ENCODE measurements at regions not wholly inside any gene's neighbourhood (a gene's known extent, or its start where the extent isn't known, plus 50 kb on each side); places are given as distances from the start of the nearest gene placed in this dataset.

GRCh38 chr6:6758915-6759654 is 170.6 kb downstream of the LY86 start:
- WGBS (ENCODE audit: low lambda C conversion rate): 48% methylated on average over 19 of the region's 22 CpGs
- POLR2A ChIA-PET: no interaction called here
- TF ChIP-seq RAD21 (IDR thresholded peaks at IDR 0.05; ENCODE audit: low read length) (peak; percentile 34; the same call in 1 of the 2 replicates), SMC3 (IDR thresholded peaks at IDR 0.05; ENCODE audit: low read depth, low read length) (peak; percentile 35; the same call in 1 of the 2 replicates), CTCF (IDR thresholded peaks at IDR 0.05) (peak; percentile 41), MEF2A (IDR thresholded peaks at IDR 0.05; ENCODE audit: borderline replicate concordance, low read depth) (no peak)

DNA sequence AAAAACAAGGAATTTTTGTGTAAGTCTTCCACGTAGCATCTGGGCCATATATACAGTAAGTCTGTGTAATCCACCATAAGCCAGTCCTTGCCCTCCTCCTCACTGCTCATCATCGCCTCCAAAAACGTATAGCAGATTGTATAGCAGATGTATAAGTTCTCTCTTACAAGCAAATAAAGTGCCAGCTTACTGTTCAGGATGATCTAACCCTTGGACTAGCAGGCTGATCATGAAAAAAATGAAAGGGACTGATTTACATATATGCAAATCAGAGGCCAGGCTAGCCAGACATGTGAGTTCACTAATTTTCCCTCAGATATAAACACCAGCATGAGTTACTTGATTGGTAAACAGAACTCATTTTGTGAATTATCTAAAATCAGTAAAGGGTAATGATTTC is 171.5 kb downstream of the LY86 start:
- H3K9me3 ChIP-seq: no peaks in the 10 kb centered on the region
- H3K27me3 ChIP-seq (ENCODE audit: insufficient read depth): no peaks in the 10 kb centered on the region
- no peaks in the 10 kb centered on the region for H4K20me1 ChIP-seq (ENCODE audit: insufficient read depth)
- no peaks in the 10 kb centered on the region for H3K36me3 ChIP-seq (replicated peaks in 1 of 2; ENCODE audit: control insufficient read depth in 1 of 2, insufficient read depth in 2 of 2, low read length in 1 of 2)
- POLR2A ChIA-PET: no interaction called here
- TF ChIP-seq CHD2 (IDR thresholded peaks at IDR 0.05; ENCODE audit: low read length, partially characterized antibody) (no peak), NRF1 (IDR thresholded peaks at IDR 0.05; ENCODE audit: low read depth, low read length) (no peak), FOXJ3 (CRISPR knock-in tag; IDR thresholded peaks at IDR 0.05) (no peak), FOXM1 (IDR thresholded peaks at IDR 0.05; ENCODE audit: low read depth) (no peak), SMC3 (IDR thresholded peaks at IDR 0.05; ENCODE audit: low read depth, low read length) (no peak), TEAD4 (IDR thresholded peaks at IDR 0.05; ENCODE audit: borderline replicate concordance, insufficient read depth) (no peak), POLR2AphosphoS5 (IDR thresholded peaks at IDR 0.05; ENCODE audit: low read depth, low read length) (no peak), SIN3A (IDR thresholded peaks at IDR 0.05; ENCODE audit: borderline replicate concordance, low read depth, low read length) (no peak), RCOR1 (IDR thresholded peaks at IDR 0.05; ENCODE audit: low read length) (no peak), EZH2phosphoT487 (IDR thresholded peaks at IDR 0.05; ENCODE audit: borderline replicate concordance, low read depth) (no peak), TAF1 (IDR thresholded peaks at IDR 0.05; ENCODE audit: borderline replicate concordance, low read depth, low read length) (no peak), TCF12 (IDR thresholded peaks at IDR 0.05) (no peak), RXRA (IDR thresholded peaks at IDR 0.05; ENCODE audit: borderline replicate concordance, low read depth) (no peak), RFX5 (IDR thresholded peaks at IDR 0.05; ENCODE audit: low read length) (no peak), ZBTB33 (IDR thresholded peaks at IDR 0.05; ENCODE audit: borderline replicate concordance, low read depth) (no peak), FOSL2 (IDR thresholded peaks at IDR 0.05; ENCODE audit: borderline replicate concordance, low read depth) (no peak), GABPA (IDR thresholded peaks at IDR 0.05; ENCODE audit: low read depth) (no peak), USF1 (IDR thresholded peaks at IDR 0.05; ENCODE audit: borderline replicate concordance, low read depth) (no peak), GATA2 (CRISPR knock-in tag; IDR thresholded peaks at IDR 0.05) (no peak)
- TF ChIP-seq, protein P1, sequence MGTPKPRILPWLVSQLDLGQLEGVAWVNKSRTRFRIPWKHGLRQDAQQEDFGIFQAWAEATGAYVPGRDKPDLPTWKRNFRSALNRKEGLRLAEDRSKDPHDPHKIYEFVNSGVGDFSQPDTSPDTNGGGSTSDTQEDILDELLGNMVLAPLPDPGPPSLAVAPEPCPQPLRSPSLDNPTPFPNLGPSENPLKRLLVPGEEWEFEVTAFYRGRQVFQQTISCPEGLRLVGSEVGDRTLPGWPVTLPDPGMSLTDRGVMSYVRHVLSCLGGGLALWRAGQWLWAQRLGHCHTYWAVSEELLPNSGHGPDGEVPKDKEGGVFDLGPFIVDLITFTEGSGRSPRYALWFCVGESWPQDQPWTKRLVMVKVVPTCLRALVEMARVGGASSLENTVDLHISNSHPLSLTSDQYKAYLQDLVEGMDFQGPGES (IDR thresholded peaks at IDR 0.05; ENCODE audit: low read depth, low read length): no peak
- H3K4me2 ChIP-seq: no peak overlapping the region
- CTCF ChIA-PET: interaction anchor here (1.9 kb wide), 1 partner anchor 84 kb away, joined by 5 read pairs; no protein-coding TSS in a partner anchor
- no peak overlapping the region for H2AFZ ChIP-seq (ENCODE audit: low read depth)
- WGBS (ENCODE audit: low lambda C conversion rate): 46% methylated on average over 3 of the region's 3 CpGs
- no peak overlapping the region for H3K4me3 ChIP-seq (ENCODE audit: low read depth in 2 of 2, low read length in 1 of 2)
- H3K9me2 ChIP-seq: no peaks in the 10 kb centered on the region
- no peak for DNase-seq
- no peaks in the 10 kb centered on the region for H3K79me2 ChIP-seq (ENCODE audit: insufficient read depth)
- no peaks in the 10 kb centered on the region for H3F3A ChIP-seq (replicated peaks; ENCODE audit: insufficient read depth)
- no peaks in the 10 kb centered on the region for H3K4me1 ChIP-seq (ENCODE audit: control insufficient read depth in 1 of 2, insufficient read depth in 2 of 2, low read depth in 1 of 2, low read length in 1 of 2)
- H3K27ac ChIP-seq (ENCODE audit: low read depth in 2 of 2, low read length in 1 of 2): no peak overlapping the region
- H3K9ac ChIP-seq: no peak overlapping the region

More at GRCh38 chr6:6758915-6759654, 170.6 kb downstream of the LY86 start:
- Histone ChIP-seq H3K9ac (no peak overlapping the region), H3K27ac (ENCODE audit: low read depth in 2 of 2, low read length in 1 of 2) (no peak overlapping the region), H3K79me2 (ENCODE audit: insufficient read depth) (no peaks in the 10 kb centered on the region), H4K20me1 (ENCODE audit: insufficient read depth) (no peaks in the 10 kb centered on the region), H3K9me2 (no peaks in the 10 kb centered on the region), H3K9me3 (no peaks in the 10 kb centered on the region), H3K27me3 (ENCODE audit: insufficient read depth) (no peaks in the 10 kb centered on the region), H2AFZ (ENCODE audit: low read depth) (0 out of 2 replicates have a peak overlapping the region, but pooled peaks have one; percentile 11), H3K4me2 (no peak overlapping the region), H3F3A (replicated peaks; ENCODE audit: insufficient read depth) (no peaks in the 10 kb centered on the region), H3K4me1 (ENCODE audit: control insufficient read depth in 1 of 2, insufficient read depth in 2 of 2, low read depth in 1 of 2, low read length in 1 of 2) (no peaks in the 10 kb centered on the region), H3K4me3 (ENCODE audit: low read depth in 2 of 2, low read length in 1 of 2) (peak overlapping the region in 1 of 2 experiments; percentile 38; a peak in 1 of 4 replicates), H3K36me3 (replicated peaks in 1 of 2; ENCODE audit: control insufficient read depth in 1 of 2, insufficient read depth in 2 of 2, low read length in 1 of 2) (no peaks in the 10 kb centered on the region)
- CTCF ChIA-PET: interaction anchor here (0.6 to 1.9 kb wide), 8 partner anchors 9 to 484 kb away, joined by 3 to 7 read pairs (median 4); no protein-coding TSS in a partner anchor
- DNase-seq: peak; percentile 47

Measured in SK-N-SH (cell line).